Colonic mucosa (tissue), 4 donors: ENCODE measurements at regions not wholly inside any gene's neighbourhood (a gene's known extent, or its start where the extent isn't known, plus 50 kb on each side); places are given as distances from the start of the nearest gene placed in this dataset.

ENCODE experiments used
- DNase-seq: peaks from one replicate; pipeline ENCODE4 v3.0.0-alpha.2; 2020
- H3K27ac ChIP-seq: fragments of 200-600 bp; one replicate; pipeline ENCODE4 v1.8.0; 2021
- H3K27me3 ChIP-seq: fragments of 200-600 bp; one replicate; pipeline ENCODE4 v1.8.0; 2021
- H3K36me3 ChIP-seq: fragments of 200-600 bp; one replicate; pipeline ENCODE4 v1.8.0; 2021
- H3K4me1 ChIP-seq: fragments of 200-600 bp; one replicate; pipeline ENCODE4 v1.8.0; 2021; ENCODE audit warnings: mild to moderate bottlenecking
- H3K4me3 ChIP-seq: fragments of 200-600 bp; one replicate; pipeline ENCODE4 v1.8.0; 2021
- H3K9ac ChIP-seq, 2 donors: one replicate each; pipeline ENCODE4 v1.7.0; 2013; ENCODE audit warnings: control low read depth in 2 of 2, low read depth in 2 of 2, low read length in 2 of 2
- H3K9me3 ChIP-seq: fragments of 200-600 bp; one replicate; pipeline ENCODE4 v1.8.0; 2021
- intact Hi-C: fragments of 100-400 bp; cut with DNase I; formaldehyde crosslinking; loops from one replicate; pipeline ENCODE4 v1.14.1; 2022
- TF ChIP-seq, protein P1 (sequence below): fragments of 200-600 bp; IDR thresholded peaks from one replicate; pipeline ENCODE4 v1.8.0; 2022; ENCODE audit warnings: antibody characterized with exemption, mild to moderate bottlenecking
- donor health status: healthy.
- donor health status: DM: no; HTN: no; CAD: no.
- donor health status: DM: no; HTN: no; CAD: no.

DNA sequence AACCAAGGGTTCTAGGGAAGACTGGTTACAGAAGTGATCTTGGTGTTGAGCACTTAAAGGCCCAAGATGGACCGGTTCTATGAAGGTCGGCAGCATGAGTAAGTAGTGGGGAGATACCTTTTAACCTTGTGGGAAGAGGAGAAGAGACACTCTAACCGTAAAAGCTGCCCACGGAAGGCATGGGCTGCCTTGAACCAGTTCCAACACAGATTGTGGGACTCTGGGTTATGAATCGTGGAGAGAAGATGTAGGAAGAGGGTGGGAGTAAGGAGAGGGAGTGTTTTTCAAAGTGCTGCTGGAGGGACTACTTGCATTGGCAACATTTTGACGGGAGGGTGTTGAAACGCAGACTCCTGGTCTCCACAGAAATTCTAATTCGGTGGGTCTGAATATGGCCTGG, 67.1 kb downstream of the CRYGS start:
- H3K4me3 ChIP-seq, result no peak overlapping the region
- H3K27me3 ChIP-seq, result no peaks in the 10 kb centered on the region
- H3K36me3 ChIP-seq, result no peaks in the 10 kb centered on the region
- H3K9me3 ChIP-seq, result no peaks in the 10 kb centered on the region
- H3K9ac ChIP-seq, result no peak overlapping the region
- TF ChIP-seq, protein P1, sequence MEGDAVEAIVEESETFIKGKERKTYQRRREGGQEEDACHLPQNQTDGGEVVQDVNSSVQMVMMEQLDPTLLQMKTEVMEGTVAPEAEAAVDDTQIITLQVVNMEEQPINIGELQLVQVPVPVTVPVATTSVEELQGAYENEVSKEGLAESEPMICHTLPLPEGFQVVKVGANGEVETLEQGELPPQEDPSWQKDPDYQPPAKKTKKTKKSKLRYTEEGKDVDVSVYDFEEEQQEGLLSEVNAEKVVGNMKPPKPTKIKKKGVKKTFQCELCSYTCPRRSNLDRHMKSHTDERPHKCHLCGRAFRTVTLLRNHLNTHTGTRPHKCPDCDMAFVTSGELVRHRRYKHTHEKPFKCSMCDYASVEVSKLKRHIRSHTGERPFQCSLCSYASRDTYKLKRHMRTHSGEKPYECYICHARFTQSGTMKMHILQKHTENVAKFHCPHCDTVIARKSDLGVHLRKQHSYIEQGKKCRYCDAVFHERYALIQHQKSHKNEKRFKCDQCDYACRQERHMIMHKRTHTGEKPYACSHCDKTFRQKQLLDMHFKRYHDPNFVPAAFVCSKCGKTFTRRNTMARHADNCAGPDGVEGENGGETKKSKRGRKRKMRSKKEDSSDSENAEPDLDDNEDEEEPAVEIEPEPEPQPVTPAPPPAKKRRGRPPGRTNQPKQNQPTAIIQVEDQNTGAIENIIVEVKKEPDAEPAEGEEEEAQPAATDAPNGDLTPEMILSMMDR, result no peak
- no peak overlapping the region for H3K27ac ChIP-seq
- H3K4me1 ChIP-seq, result no peaks in the 10 kb centered on the region
- DNase-seq, result no peak
- intact Hi-C loops, result no loop called here

DNA sequence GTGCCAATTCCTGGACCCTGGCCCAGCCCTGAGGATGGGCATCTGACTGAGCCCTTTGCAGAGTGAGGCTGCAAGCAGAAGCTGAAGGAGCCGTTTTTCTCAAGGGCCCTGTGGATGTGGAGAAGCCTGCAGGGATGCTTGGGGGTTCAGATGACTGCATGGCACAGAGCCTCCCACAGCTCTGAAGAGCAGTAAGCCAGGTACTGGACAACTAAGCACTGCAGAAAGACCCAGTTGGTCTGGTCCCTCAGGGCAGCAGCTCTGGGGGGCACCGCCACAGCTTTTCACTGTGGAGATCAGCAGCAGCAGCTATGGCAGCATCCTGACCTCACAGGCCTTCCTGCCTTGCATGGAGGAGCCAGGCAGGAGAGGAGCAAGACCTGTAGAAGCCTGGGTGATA, 67.6 kb downstream of the CRYGS start:
- H3K9me3 ChIP-seq, result no peaks in the 10 kb centered on the region
- intact Hi-C loops, result no loop called here
- DNase-seq, result no peak
- no peak overlapping the region for H3K4me3 ChIP-seq
- no peaks in the 10 kb centered on the region for H3K36me3 ChIP-seq
- no peaks in the 10 kb centered on the region for H3K4me1 ChIP-seq
- no peak overlapping the region for H3K9ac ChIP-seq
- H3K27ac ChIP-seq, result no peak overlapping the region
- TF ChIP-seq, protein P1, result no peak
- no peaks in the 10 kb centered on the region for H3K27me3 ChIP-seq

DNA sequence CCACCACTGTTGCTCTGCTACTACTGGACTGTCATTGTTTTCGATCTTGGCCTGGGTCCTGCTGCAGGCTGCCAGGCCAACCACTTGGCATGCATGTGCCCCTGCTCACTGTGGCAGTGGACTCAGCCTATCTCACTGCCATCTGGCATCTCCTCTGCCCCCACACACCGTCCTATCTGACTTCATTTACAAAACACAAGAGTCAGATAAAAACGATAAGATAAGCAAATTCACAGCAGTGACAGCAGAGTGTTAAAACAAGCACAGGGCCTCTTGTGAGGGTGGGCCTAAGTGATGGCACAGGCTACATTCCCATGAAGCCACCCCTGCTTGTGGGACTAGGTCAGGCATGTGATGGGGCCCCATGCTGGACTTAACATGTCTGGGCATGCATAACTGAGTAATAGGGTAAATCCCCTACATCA, 68.1 kb downstream of the CRYGS start:
- H3K4me1 ChIP-seq, result no peaks in the 10 kb centered on the region
- no peaks in the 10 kb centered on the region for H3K36me3 ChIP-seq
- no peaks in the 10 kb centered on the region for H3K27me3 ChIP-seq
- DNase-seq, result no peak
- TF ChIP-seq, protein P1, result no peak
- no peak overlapping the region for H3K9ac ChIP-seq
- H3K27ac ChIP-seq, result no peak overlapping the region
- no peaks in the 10 kb centered on the region for H3K9me3 ChIP-seq
- no peak overlapping the region for H3K4me3 ChIP-seq
- intact Hi-C loops, result no loop called here

DNA sequence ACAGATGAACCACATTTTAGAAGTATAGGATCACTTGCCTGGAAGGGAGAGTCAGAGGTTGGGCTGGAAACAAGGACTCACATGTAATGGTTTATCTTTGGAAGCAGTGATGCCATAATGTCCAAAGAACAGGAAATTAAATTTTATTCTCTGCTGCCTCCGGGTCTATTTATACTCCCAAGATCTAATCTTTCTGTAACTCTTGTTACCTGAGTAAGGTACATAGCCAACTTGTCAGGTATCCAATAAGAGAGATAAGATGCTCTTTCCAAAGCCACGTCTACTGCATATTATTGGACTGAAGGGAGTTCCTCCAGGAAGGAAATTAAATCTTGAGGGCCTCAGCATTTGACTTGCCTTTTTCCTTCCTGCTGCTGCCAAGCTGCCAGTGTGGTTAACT, 71.0 kb downstream of the CRYGS start:
- TF ChIP-seq, protein P1, result no peak
- no peak overlapping the region for H3K27ac ChIP-seq
- intact Hi-C loops, result no loop called here
- no peaks in the 10 kb centered on the region for H3K4me1 ChIP-seq
- H3K9ac ChIP-seq, result no peak overlapping the region
- H3K9me3 ChIP-seq, result no peaks in the 10 kb centered on the region
- H3K36me3 ChIP-seq, result no peaks in the 10 kb centered on the region
- DNase-seq, result no peak
- H3K4me3 ChIP-seq, result no peak overlapping the region
- no peaks in the 10 kb centered on the region for H3K27me3 ChIP-seq

DNA sequence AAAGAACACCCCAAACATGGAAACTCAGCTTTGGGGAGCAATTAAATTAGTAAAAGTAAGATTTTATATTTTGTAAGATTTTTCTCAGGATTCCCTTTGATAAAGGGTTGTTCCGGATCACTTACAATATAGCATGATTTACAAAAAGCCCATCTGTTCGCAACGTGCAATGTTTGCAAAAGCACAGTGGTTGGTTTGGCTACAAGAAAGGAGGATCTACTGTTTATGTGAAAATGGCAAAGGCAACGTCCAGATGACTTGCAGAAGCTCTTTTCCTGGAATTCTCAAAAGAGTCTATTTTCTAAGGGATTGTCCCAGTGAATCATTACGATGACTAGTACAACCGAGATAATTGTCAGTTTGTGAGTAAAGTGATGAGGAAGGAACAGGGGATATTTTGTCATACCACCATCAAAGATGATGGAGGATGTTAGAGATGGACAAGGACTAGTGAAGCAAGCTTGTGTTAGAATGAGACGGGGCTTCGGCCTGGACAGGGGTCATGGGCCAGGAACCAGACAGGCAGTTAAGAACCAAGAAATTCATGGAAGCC, 71.6 kb downstream of the CRYGS start:
- no peak overlapping the region for H3K9ac ChIP-seq
- H3K27ac ChIP-seq, result no peak overlapping the region
- no peaks in the 10 kb centered on the region for H3K27me3 ChIP-seq
- intact Hi-C loops, result no loop called here
- H3K4me1 ChIP-seq, result no peaks in the 10 kb centered on the region
- no peak for DNase-seq
- H3K9me3 ChIP-seq, result no peaks in the 10 kb centered on the region
- TF ChIP-seq, protein P1, result no peak
- H3K4me3 ChIP-seq, result no peak overlapping the region
- no peaks in the 10 kb centered on the region for H3K36me3 ChIP-seq

DNA sequence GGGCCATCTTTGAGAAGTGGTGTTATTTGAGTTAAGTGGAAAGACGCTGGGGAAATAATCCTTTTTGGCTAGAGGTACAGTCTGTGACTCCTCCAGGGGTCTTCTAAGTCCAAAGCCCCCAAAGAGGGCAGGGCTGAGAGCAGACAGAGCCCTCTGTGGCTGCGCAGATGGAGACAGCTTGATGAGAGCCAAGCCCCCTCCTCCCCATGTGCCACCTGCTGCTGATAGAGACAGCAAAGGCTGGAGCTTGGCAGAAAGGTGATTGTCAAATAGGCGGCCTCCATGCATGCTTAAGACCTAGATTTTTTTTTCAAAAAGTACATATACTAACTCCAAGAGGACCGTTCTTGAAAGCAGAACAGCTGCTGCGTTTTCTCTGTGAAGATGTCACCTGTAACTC, 72.4 kb downstream of the CRYGS start:
- no peaks in the 10 kb centered on the region for H3K9me3 ChIP-seq
- no peak overlapping the region for H3K9ac ChIP-seq
- H3K36me3 ChIP-seq, result no peaks in the 10 kb centered on the region
- intact Hi-C loops, result no loop called here
- H3K4me3 ChIP-seq, result no peak overlapping the region
- H3K27me3 ChIP-seq, result no peaks in the 10 kb centered on the region
- H3K4me1 ChIP-seq, result no peaks in the 10 kb centered on the region
- TF ChIP-seq, protein P1, result no peak
- no peak for DNase-seq
- H3K27ac ChIP-seq, result no peak overlapping the region
